Upper lobe of left lung (tissue), 4 donors: ENCODE measurements at regions not wholly inside any gene's neighbourhood (a gene's known extent, or its start where the extent isn't known, plus 50 kb on each side); places are given as distances from the start of the nearest gene placed in this dataset.
"Not testable (repeated sequence)": the region's sequence is repeated elsewhere in the genome, so short reads cannot be mapped to it uniquely, and the experiment has no call there.

ENCODE experiments used
- POLR2A ChIP-seq, 4 donors: fragments of 450-650 bp; IDR thresholded peaks; one replicate each; pipeline ENCODE4 v1.5.1; 2016 to 2017; ENCODE audit warnings: antibody characterized with exemption in 4 of 4, mild to moderate bottlenecking in 2 of 4
- POLR2AphosphoS5 ChIP-seq, 2 donors: sonication (generic); formaldehyde crosslinking; IDR thresholded peaks; one replicate each; pipeline ENCODE4 v1.5.1; 2017; ENCODE audit warnings: antibody characterized with exemption in 2 of 2
- TF ChIP-seq, protein P1 (sequence below), 6 experiments: fragments of 450-650 bp in 4 of 6; fragments of 200-600 bp in 2 of 6; sonication (generic) in 2 of 6; IDR thresholded peaks; one replicate each; pipeline ENCODE4 v1.5.1; 2016 to 2019; ENCODE audit warnings: antibody characterized with exemption in 6 of 6

DNA sequence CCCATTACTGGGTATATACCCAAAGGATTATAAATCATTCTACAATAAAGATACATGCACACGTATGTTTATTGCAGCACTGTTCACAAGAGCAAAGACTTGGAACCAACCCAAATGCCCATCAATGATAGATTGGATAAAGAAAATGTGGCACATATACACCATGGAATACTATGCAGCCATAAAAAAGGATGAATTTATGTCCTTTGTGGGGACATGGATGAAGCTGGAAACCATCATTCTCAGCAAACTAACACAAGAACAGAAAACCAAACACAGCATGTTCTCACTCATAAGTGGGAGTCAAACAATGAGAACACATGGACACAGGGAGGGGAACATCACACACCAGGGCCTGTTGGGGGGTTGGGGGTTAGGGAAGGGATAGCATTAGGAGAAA lies 484.9 kb upstream of the SLC35B3 start:
- TF ChIP-seq POLR2A, POLR2AphosphoS5 (IDR thresholded peaks at IDR 0.05): not testable (repeated sequence)
- TF ChIP-seq, protein P1, sequence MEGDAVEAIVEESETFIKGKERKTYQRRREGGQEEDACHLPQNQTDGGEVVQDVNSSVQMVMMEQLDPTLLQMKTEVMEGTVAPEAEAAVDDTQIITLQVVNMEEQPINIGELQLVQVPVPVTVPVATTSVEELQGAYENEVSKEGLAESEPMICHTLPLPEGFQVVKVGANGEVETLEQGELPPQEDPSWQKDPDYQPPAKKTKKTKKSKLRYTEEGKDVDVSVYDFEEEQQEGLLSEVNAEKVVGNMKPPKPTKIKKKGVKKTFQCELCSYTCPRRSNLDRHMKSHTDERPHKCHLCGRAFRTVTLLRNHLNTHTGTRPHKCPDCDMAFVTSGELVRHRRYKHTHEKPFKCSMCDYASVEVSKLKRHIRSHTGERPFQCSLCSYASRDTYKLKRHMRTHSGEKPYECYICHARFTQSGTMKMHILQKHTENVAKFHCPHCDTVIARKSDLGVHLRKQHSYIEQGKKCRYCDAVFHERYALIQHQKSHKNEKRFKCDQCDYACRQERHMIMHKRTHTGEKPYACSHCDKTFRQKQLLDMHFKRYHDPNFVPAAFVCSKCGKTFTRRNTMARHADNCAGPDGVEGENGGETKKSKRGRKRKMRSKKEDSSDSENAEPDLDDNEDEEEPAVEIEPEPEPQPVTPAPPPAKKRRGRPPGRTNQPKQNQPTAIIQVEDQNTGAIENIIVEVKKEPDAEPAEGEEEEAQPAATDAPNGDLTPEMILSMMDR (IDR thresholded peaks at IDR 0.05): not testable (repeated sequence)
